ENCODE measurements at regions not wholly inside any gene's neighbourhood (a gene's known extent, or its start where the extent isn't known, plus 50 kb on each side); places are given as distances from the start of the nearest gene placed in this dataset.

DNA sequence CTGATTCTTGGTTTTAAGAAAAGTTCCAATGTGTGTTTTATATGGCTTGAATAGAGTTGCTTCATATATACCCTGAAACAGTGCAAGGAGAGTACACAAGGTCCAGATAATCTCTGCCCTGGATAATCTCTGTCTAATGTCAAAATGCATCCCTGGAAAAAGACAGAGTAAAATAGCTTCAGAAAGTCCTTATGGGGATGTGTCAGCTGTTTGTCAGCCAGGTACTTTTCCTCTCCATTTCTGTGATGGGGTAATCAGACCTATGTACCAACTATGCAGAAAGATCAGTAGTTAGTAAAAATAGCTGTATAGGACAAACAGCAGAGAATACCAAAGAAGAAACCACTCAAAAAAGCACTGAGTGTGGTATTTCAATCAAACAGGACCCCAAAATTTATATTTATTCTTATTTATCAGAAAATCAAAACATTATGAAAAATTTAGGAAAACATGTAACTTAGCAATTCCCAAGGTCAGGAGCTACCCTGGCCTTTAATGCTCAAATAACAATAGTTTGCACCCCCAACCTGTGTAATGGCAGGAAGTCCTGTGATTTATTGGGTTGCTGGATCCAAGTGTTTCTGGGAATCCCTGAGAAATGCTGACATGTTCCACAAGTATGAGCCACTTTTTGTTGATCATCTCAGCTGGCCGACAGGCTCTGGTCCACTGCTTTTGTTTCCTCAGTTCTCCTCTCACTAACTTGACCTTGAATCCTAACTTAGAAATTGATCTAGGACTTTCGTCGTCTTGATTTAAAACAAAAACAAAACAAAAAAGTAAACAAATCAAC lies 69.6 kb downstream of the MDH1 start:
- no peak for DNase-seq

DNA sequence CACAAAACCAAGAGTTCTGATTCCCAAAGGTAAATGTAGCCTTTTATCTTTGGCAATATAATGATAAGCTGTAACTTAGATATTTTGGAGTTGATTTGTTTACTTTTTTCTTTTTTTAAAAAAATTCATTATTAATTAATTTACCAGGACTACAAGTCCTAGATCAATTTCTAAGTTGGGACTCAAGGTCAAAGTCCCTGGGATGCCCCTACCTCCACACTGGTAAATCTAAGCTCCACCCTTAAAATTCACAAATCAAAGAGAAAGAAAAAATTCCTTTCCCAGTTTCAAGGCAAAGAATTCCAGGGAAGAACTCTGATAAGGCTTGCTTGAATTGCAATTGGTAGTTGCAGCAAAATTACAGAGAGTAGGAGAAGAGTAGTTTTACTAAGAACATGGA lies 71.3 kb downstream of the MDH1 start:
- no peak for DNase-seq

DNA sequence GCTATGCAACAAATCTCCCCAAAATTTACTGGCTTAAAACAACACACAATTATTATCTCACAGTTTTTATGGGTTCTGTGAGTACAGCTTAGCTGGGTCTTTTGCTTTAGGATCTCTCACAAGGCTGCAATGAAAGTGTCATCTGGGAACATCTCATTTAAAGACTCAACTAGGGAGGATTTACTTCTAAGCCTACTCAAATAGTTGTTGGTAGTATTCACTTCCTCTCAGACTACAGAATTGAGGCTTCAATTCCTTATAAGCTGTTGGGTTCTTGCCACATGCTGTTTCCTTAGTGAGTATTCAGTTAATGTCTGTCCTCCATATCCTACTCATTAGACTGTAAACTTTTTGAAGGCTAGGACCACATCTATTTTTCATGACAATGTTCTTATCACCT lies 72.3 kb downstream of the MDH1 start:
- peak; percentile 29 for DNase-seq

DNA sequence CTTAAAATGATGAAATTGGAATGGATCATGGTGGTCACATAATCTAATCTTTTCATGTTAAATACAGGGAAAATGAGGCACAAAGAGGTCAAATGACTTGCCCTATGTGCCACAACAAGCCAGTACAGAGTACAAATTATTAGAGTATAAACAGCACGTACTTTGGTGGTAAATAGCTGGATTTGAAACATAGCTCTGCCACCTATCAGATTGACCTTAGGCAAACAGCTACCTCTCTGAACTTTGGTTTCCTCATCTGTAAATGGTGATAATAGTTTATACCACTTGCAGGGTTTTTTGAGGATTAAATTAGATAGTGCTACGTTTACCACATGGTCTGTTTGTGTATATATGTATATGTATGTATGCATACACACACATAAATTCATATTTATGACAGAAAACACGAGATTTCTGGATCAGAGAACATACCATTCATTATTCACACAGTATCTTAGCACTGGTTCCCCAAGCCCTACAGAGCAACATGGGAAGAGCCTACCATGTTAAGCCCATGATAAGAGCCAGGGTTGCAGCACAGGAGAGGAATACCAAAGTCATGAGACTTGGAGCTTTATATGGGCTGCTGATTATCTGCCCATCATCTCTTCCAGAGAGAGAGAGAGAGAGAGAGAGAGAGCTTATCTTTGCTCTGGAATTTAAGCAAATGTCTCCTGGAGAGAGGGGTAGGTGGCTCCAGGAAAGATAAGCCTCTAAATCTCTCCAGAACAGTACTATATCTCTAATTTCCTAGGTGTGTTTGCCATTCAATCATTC lies 73.5 kb downstream of the MDH1 start:
- no peak for DNase-seq

DNA sequence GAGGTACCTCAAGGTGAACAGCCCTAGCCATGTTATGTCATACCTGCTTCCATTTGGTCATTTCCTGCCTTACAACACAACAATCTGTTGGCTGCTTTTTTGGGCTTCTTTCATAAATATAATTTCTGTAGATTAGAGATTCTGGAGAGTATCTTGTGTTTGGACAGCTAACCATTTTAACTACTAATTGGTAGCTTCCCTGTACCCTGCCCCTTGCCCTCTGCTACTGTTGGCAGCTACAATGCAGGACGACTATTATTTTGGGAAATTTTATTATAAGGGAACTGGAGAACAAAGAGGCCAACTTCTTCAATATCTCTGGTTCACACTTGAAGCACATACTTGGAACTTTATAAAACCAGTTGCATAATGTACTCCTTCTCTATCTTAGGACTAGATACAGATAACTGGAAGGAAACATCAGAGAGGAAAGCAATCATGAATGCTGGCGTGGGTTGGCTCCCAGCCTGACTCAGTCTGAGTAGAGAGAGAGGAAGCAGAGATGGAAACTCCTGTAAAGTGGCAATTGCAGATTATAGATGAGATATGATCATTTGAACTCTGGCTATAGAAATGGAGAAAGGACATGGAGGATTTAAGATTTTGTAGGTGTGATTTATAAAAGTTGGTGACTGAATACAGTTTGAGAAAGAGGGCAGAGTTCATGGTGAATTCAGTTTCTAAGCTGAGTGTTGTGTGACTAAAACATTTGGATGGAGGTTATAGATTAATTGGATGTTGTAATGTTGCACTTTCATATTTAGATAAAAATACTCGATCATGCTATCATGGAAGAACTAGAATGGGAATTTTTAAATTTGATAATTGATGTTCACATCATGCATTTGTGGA lies 74.5 kb downstream of the MDH1 start:
- DNase-seq: peak; percentile 30

DNA sequence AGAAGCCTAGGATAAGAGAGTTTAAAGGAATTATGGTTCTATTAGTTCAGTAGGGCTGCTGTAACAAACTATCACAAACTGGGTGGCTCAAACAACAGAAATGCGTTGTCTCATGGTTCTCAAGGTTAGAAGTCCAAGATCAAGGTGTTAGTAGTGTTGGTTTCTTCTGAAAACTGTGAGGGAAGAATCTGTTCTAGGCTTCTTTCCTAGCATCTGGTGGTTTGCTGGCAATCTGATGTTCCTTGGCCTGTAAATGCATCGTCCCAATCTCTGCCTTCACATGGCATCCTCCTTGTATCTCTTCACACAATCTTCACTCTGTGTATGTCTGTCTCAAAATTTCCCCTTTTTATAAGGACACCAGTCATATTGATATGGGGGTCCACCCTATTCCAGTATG lies 76.3 kb downstream of the MDH1 start:
- DNase-seq: no peak

DNA sequence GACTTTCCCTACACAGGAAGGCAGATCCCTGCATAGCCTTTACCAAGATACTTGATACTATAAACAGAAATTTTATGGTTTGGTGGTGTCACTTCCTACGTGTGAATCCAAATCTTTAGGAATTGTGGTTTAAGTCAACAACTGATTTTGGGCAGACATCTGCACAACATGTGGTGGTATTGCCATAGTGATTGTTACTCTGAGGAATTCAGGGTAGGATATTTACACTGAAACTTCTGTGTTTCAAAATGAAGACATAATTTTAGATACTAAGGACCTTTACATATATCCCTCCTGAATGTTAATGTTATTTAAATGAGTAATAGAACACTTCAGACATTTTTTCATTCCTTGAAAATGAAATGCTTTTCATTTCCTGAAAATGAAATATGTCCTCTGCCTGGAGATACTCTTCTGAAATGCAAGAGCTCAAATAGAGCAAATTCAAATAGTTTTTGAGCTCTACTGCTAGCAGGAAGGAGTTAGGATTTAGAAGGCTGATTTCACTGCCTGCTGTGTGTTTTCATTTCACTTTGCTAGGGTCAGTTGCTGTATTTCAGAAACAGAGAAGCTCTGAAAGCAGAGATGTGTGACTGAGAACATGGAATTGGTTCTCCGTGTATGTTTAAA lies 77.2 kb downstream of the MDH1 start:
- no peak for DNase-seq

DNA sequence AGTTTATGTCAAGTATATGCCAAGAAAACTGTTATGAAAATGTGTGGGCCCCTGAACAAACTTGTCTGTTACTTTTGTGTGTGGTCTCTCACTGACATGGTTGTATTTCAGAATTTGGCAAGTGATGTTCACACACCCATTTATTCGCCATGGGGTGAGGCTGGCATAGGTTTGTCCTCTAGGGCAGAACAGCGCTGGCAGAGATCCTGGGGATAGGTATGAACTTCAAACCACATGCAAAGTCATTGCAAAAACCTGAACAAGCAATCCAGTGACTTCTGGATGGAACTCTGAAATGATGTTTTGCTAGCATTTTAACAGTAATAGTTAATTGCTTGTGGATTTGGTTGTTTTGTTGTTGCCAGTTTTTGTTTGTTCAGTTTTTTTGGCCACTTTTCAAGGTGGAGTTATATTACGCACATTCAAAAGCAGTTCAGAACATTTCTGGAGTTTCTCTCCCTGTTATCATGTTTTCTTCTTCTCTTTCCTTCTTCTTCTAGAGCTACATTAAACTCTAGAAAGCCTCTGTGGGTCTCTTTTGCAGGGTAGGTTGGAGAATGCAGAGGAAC lies 78.5 kb downstream of the MDH1 start:
- DNase-seq: no peak

DNA sequence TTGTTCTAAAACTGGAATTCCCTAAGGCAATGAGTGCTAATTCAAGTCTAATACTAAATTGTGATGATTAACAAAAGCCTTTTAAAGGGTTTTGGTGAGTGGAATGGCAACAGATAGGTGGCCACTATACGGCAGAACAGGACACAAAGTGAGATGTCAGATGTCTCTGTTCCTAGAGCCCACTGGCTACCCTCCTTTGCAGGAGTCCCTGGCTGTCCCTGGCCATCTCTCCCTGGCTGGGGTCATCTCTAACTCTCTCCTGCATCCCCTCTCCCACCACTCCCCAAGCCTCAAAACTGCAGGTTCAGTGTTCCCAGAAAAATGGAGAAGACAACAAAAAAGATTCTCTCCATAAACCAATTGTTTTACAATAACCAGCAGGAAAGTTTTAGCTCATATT lies 79.2 kb downstream of the MDH1 start:
- DNase-seq: no peak

DNA sequence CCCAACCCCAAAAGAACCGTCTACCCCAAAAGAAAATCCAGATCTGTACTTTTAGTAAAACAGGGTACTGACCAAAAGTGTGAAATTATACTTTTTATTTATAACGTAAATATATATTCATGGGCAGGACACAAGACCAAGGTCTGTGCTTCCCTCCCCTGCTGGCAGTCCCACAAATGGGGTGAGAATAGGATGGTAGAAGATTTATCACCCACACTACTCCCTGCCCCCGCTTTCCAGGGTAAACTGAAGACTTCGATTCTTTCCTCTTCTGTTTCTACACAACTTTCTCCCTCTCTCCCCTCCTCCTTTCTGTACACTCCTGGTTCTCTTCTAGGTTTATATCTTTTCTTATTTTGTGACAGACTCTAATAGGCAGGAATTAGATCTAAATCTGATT lies 79.7 kb downstream of the MDH1 start:
- no peak for DNase-seq

DNA sequence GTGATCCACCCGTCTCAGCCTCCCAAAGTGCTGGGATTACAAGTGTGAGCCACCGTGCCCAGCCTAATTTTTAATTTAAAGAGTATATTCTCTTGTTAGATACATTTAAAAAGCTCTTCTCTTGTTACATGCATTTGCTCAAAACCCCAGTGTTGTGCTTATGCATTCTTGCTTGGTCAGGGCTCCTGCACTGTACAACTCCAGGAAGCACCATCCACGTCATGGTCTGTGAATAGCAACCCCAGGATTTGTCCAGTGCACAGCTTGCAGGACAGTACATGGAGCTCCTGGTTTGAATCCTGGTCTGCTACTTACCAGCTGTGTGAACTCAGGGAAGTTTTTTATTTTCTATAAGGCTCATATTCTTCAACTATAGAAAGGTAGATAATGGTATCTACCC lies 80.8 kb downstream of the MDH1 start:
- no peak for DNase-seq

DNA sequence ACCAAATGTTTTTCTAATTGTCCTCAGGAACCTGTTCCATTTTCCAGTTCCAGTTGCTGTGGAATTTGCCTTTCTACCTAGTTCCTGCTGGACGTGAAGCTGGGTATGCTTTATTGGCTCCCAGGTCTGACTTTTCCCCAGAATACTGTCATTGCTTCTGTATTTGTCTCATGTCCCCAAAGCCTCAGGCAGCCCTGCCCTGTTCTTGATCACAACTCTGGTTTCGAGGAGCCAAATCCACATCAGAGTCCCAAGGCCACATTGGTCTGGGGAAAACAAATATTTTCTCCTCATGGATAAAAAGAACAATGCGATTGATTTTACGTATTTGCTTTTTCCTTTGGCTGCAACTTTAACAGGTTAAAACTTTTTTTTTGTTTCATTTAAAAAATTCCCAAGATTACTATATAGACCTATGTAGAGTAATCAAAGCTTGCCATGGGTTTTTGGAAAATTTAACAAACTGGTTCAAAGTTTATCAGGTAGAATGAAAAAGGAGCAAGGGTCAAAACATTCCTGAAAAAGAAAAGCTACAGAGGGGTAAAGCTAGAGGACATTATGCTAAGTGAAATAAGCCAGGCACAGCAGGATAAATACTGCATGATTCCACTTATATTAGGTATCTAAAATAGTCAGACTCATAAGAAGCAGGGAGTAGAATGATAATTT lies 85.2 kb downstream of the MDH1 start:
- no peak for DNase-seq

DNA sequence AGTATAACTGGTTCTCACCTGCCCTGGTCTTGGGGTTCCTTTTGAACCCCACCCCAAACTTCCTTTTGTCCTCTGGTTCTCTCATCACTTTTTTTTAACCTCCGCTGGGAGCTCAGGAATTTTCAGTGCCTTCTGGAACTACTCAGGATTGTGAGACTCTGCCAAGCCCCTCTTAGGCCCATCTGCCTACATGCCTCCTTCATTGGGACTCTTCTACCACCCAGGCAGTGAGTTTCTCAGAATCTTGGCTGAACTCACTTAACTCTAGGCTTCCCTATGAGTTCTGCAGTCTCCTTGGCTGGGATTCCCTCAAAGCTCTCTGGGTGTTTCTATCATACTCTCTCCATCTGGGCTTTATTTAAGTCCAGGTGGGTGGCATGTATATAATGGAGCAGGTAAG lies 86.3 kb downstream of the MDH1 start:
- DNase-seq: no peak

DNA sequence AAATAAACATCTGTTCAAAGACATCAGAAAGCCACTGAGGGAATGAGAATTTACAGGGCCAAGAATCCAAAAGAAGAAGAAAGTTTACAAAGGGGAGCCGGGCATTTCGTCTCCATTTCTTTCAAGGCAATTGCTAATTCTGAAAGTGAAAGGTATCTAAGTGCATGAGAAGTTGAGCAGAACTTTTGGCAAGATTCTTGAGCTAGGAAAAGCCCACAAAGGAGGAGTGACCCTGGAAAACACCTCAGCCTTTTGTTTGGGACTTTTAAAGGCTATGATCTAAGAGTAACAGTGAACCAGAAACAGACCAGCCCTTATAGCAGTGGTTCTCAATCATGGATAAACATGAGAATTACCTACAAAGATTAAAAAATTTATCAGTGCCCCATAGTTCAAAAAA lies 87.4 kb downstream of the MDH1 start:
- DNase-seq: peak; percentile 53

DNA sequence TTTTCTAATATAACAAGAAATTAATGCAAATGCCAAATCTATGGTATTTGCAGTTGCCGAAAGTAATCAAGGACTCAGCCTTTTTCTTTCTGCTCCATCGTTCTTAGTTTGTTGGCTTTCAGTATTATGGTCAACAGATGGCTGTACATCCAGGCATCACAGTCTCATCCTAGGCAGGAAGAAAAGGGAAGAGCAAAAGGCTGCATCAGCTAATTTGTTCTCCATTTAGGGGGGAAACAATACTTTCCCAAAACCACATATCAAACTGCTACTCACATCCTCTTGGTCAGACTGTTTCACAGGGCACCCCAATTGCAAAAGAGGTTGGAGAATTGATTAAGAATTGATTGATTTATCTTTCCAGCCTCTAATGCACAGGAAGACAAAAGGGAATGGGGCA lies 89.3 kb downstream of the MDH1 start:
- DNase-seq: no peak

DNA sequence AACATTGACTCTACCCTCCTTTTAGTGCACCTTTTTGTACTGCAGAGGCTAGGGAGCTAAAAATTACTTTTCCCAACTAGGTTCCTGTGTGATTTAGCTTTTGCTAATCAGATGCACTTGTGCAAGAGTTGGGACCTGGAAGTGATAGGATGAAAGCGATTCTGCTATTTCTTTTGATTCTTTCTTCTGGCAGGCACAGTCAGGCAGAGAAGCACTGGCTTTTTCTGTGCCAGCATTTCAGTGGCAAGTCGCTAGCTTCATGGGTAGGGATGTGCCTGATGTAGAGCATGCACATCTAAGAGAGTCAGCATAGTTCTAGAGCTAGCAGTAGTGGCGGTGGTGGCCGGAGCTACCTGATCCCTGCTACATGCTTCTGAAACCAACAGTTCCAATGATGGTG lies 89.8 kb downstream of the MDH1 start:
- DNase-seq: no peak

DNA sequence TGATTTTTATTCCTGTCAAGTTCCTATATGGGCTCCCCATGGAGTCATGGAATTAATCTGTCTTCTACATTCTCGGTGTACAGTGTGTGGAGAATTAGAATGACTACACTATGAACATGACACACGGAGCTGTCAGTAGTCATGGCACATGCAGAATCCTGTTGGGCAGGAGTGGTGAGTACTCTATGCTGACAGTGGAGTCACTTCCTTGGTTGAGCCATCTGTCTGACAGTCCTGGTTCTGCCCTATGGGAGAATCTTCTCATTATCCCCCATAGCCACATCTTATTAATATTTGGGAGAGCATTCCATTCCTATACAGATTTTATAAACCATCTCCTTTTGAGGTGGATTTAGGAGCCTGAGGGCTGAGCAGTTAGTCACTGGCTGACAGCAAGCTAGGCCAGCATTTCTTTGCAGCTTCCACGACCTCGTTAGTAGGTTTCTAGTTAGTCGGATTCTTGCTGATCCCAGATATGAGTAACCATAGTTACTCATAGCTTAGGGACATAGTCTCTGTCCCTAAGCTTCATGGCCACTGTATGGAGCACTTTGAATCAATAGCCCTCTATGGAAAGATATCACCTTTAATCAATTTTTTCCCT lies 90.6 kb downstream of the MDH1 start:
- no peak for DNase-seq

DNA sequence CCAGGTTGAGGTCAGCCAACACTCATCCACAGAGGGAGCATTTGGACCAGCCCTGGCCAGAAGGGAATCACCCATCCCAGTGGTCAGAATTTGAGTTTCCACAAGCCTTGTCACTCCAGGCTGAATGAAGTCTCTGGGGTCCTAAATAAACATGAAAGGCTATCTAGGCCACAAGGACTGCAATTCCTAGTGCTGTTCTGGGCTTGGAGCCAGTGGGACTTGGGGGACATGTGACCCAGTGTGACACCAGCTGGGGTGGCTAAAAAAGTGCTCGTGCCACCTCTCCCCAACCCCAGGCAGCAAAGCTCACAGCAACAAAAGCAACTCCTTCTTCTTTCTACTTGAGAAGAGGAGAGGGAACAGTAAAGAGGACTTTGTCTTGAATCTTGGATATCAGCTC lies 91.7 kb downstream of the MDH1 start:
- no peak for DNase-seq

DNA sequence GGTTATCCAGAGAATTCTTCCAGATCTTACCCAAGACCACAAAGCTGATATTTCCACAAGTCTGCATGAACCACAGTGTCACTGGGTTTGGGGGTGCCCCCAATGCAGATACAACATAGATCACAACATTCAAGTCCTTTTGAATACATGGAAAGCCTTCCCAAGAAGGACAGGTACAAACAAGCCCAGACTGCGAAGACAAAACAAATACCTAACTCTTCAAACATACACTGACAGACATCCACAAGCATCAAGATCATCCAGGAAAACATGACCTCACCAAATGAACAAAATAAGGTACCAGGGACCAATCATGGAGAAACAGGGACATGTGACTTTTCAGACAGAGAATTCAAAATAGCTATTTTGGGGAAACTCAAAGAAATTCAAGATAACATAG lies 93.1 kb downstream of the MDH1 start:
- no peak for DNase-seq

DNA sequence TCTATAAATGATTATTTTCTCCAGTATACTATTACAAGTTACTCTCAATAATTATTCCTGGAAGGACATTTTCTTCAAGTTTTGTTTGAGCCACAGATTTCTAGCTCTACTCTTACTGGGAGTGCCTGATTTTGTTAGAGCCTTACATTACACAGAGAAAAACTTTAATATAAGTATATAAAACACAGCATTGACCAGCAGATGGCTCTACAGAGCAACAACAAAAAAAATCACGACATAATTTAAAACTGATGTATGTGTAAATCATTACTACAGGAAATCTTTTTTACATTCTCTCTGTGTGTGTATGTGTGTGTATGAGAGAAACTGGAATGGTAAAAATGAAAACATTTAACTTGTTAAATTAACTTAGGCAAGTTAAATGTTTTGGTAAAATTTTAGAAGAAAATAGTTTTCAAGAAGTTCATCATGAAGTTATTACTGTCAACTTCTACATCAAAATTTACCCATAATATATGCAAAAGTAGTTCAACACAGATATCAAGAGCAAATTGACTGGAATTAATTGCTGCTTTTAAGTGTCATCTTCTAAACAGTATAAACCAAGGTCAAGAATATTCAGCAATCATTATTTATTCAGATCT lies 103.3 kb downstream of the MDH1 start:
- DNase-seq: peak; percentile 55

DNA sequence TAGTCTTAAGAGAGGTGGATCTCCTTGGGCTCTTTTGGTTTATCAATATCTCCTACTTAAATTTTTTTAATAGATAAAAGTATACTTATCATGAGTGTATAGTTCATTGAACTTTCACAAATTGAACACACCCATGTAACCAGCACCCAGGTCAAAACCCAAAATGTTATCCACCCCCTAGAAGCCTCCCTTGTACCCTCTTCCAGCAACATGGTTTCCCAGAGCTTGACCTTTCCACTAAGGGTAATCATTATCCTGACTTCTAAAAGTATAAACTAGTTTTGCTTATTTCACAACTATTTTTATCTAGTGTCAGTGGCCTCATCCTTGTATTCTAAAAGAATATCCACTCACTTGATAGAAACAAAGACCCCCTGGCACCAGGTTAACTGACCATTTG lies 106.8 kb downstream of the MDH1 start:
- DNase-seq: no peak
